ENCODE measurements at regions not wholly inside any gene's neighbourhood (a gene's known extent, or its start where the extent isn't known, plus 50 kb on each side); places are given as distances from the start of the nearest gene placed in this dataset.
"Not testable (repeated sequence)": the region's sequence is repeated elsewhere in the genome, so short reads cannot be mapped to it uniquely, and the experiment has no call there.

GRCh38 chr2:122041455-122041854 lies 286.0 kb downstream of the TSN start:
- H3K4me1 ChIP-seq (ENCODE audit: control insufficient read depth in 2 of 3, insufficient read depth in 2 of 3, low read depth in 1 of 3, low read length in 3 of 3), result no peaks in the 10 kb centered on the region
- H3K27ac ChIP-seq (ENCODE audit: low read depth in 2 of 2, low read length in 2 of 2), result no peak overlapping the region
- intact Hi-C loops (cut with DNase I), result no loop called here
- H3K27me3 ChIP-seq (ENCODE audit: control insufficient read depth, insufficient read depth, low read length), result no peaks in the 10 kb centered on the region
- TF ChIP-seq CTCF (IDR thresholded peaks at IDR 0.05; ENCODE audit: borderline replicate concordance, extremely low read depth, insufficient read depth), result no peak
- no peak overlapping the region for H3K9ac ChIP-seq (ENCODE audit: low read length in 3 of 3)
- FAIRE-seq (no peak), DNase-seq (no peak)
- H3K4me3 ChIP-seq (ENCODE audit: low read length in 3 of 3), result no peak overlapping the region
- no peaks in the 10 kb centered on the region for H3K36me3 ChIP-seq (ENCODE audit: control insufficient read depth in 2 of 3, insufficient read depth in 3 of 3, low read length in 3 of 3)
- no peaks in the 10 kb centered on the region for H3K9me3 ChIP-seq (ENCODE audit: control insufficient read depth in 2 of 3, insufficient read depth in 1 of 3, low read length in 3 of 3)

GRCh38 chr2:122051659-122052058 lies 296.2 kb downstream of the TSN start:
- H3K27me3 ChIP-seq (ENCODE audit: control insufficient read depth, insufficient read depth, low read length); H3K9me3 ChIP-seq (ENCODE audit: control insufficient read depth in 2 of 3, insufficient read depth in 1 of 3, low read length in 3 of 3); intact Hi-C loops (cut with DNase I); H3K4me3 ChIP-seq (ENCODE audit: low read length in 3 of 3); H3K27ac ChIP-seq (ENCODE audit: low read depth in 2 of 2, low read length in 2 of 2); H3K36me3 ChIP-seq (ENCODE audit: control insufficient read depth in 2 of 3, insufficient read depth in 3 of 3, low read length in 3 of 3); H3K4me1 ChIP-seq (ENCODE audit: control insufficient read depth in 2 of 3, insufficient read depth in 2 of 3, low read depth in 1 of 3, low read length in 3 of 3); H3K9ac ChIP-seq (ENCODE audit: low read length in 3 of 3); DNase-seq; FAIRE-seq: not testable (repeated sequence)

DNA sequence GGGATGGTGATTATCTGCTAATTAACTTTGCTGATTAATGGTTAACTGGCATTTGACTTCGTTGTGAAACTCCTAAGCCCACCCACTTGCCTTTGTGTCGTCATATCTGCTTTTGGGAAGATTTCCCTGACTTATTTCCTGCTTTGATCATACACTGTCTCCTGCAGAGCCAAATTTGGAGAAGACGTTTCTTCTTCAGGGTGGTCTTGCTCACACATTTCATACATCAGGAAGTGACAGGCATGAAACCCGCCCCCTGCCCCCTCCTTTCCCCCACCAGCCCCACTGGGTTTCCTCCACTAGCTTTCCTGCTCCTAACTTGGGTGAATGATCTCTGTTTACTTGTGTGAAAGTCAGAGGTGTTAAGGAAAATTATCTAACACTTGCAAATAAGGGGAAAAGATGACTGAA lies 300.1 kb downstream of the TSN start:
- H3K27ac ChIP-seq (ENCODE audit: low read depth in 2 of 2, low read length in 2 of 2), result no peak overlapping the region
- no peak overlapping the region for H3K4me3 ChIP-seq (ENCODE audit: low read length in 3 of 3)
- no peaks in the 10 kb centered on the region for H3K36me3 ChIP-seq (ENCODE audit: control insufficient read depth in 2 of 3, insufficient read depth in 3 of 3, low read length in 3 of 3)
- H3K27me3 ChIP-seq (ENCODE audit: control insufficient read depth, insufficient read depth, low read length), result no peaks in the 10 kb centered on the region
- FAIRE-seq (no peak), DNase-seq (peak in 2 of 5 donors; percentile 48 to 70)
- TF ChIP-seq CTCF (IDR thresholded peaks at IDR 0.05; ENCODE audit: borderline replicate concordance, extremely low read depth, insufficient read depth), result no peak
- no peak overlapping the region for H3K9ac ChIP-seq (ENCODE audit: low read length in 3 of 3)
- intact Hi-C loops (cut with DNase I), result no loop called here
- H3K9me3 ChIP-seq (ENCODE audit: control insufficient read depth in 2 of 3, insufficient read depth in 1 of 3, low read length in 3 of 3), result no peaks in the 10 kb centered on the region
- H3K4me1 ChIP-seq (ENCODE audit: control insufficient read depth in 2 of 3, insufficient read depth in 2 of 3, low read depth in 1 of 3, low read length in 3 of 3), result no peaks in the 10 kb centered on the region

- intact Hi-C loops (cut with DNase I), result no loop called here
- Histone ChIP-seq H3K9me3 (ENCODE audit: control insufficient read depth in 2 of 3, insufficient read depth in 1 of 3, low read length in 3 of 3) (no peaks in the 10 kb centered on the region), H3K9ac (ENCODE audit: low read length in 3 of 3) (no peak overlapping the region), H3K4me1 (ENCODE audit: control insufficient read depth in 2 of 3, insufficient read depth in 2 of 3, low read depth in 1 of 3, low read length in 3 of 3) (no peaks in the 10 kb centered on the region), H3K36me3 (ENCODE audit: control insufficient read depth in 2 of 3, insufficient read depth in 3 of 3, low read length in 3 of 3) (no peaks in the 10 kb centered on the region), H3K4me3 (ENCODE audit: low read length in 3 of 3) (no peak overlapping the region), H3K27ac (ENCODE audit: low read depth in 2 of 2, low read length in 2 of 2) (no peak overlapping the region), H3K27me3 (ENCODE audit: control insufficient read depth, insufficient read depth, low read length) (no peaks in the 10 kb centered on the region)
- DNase-seq (no peak), FAIRE-seq (no peak)
- TF ChIP-seq CTCF (IDR thresholded peaks at IDR 0.05; ENCODE audit: borderline replicate concordance, extremely low read depth, insufficient read depth), result no peak
Observed at GRCh38 chr2:122056853-122057252, 301.4 kb downstream of the TSN start.
